Astrocyte of the spinal cord (primary cell): ENCODE measurements at regions not wholly inside any gene's neighbourhood (a gene's known extent, or its start where the extent isn't known, plus 50 kb on each side); places are given as distances from the start of the nearest gene placed in this dataset.
A peak's percentile ranks its signal among the peaks of the same experiment; 100 is the strongest.

Experiments used
- DNase-seq: peaks from one replicate; pipeline ENCODE4 v3.0.0; 2011; ENCODE audit warnings: low read depth, low spot score
- H3K4me3 ChIP-seq: 2 replicates; pipeline ENCODE4 v1.5.1; 2011; ENCODE audit warnings: low read depth, mild to moderate bottlenecking, low read length, moderate library complexity
- in situ Hi-C: cut with HindIII; loops from 2 replicates; pipeline ENCODE4 v1.10.0; 2017; ENCODE audit warnings: low sequenced_read_pairs
- TF ChIP-seq, protein P1 (sequence below): IDR thresholded peaks from 2 replicates; pipeline ENCODE4 v1.5.1; 2012; ENCODE audit warnings: low read depth, mild to moderate bottlenecking, low read length, inconsistent platforms

GRCh38 chr2:35410431-35411061, 945.0 kb upstream of the CRIM1 start:
- DNase-seq: peak; percentile 50
- H3K4me3 ChIP-seq: no peak overlapping the region
- in situ Hi-C loops: no loop called here
- TF ChIP-seq, protein P1, sequence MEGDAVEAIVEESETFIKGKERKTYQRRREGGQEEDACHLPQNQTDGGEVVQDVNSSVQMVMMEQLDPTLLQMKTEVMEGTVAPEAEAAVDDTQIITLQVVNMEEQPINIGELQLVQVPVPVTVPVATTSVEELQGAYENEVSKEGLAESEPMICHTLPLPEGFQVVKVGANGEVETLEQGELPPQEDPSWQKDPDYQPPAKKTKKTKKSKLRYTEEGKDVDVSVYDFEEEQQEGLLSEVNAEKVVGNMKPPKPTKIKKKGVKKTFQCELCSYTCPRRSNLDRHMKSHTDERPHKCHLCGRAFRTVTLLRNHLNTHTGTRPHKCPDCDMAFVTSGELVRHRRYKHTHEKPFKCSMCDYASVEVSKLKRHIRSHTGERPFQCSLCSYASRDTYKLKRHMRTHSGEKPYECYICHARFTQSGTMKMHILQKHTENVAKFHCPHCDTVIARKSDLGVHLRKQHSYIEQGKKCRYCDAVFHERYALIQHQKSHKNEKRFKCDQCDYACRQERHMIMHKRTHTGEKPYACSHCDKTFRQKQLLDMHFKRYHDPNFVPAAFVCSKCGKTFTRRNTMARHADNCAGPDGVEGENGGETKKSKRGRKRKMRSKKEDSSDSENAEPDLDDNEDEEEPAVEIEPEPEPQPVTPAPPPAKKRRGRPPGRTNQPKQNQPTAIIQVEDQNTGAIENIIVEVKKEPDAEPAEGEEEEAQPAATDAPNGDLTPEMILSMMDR: peak; percentile 93

- in situ Hi-C loops: no loop called here
- DNase-seq: no peak
- no peak overlapping the region for H3K4me3 ChIP-seq
- TF ChIP-seq, protein P1: no peak
Measured at GRCh38 chr2:35409762-35410161, 945.8 kb upstream of the CRIM1 start.

DNA sequence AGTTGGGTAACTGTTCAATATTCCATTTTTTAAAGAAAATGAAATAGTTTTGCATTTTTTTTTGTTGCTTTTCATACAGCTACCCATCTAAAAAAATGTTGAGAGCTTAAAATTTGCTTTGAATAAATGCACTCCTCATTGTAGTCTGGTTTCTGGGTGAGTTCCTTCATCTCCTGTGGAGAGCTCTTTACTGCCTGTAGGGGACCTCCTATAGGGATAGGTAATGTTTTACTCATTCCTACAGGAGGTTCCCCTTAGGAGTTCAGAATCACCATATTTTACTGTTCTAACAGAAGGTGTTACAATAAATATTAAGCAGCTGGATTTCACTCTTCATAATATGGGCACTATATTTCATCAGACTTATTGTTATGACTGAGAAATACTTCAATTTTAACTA, 947.3 kb upstream of the CRIM1 start:
- no peak overlapping the region for H3K4me3 ChIP-seq
- DNase-seq: no peak
- in situ Hi-C loops: no loop called here
- TF ChIP-seq, protein P1: no peak

- DNase-seq: no peak
- in situ Hi-C loops: no loop called here
- TF ChIP-seq, protein P1: no peak
- H3K4me3 ChIP-seq: no peak overlapping the region
Measured at GRCh38 chr2:35391736-35392442, 963.7 kb upstream of the CRIM1 start.

DNA sequence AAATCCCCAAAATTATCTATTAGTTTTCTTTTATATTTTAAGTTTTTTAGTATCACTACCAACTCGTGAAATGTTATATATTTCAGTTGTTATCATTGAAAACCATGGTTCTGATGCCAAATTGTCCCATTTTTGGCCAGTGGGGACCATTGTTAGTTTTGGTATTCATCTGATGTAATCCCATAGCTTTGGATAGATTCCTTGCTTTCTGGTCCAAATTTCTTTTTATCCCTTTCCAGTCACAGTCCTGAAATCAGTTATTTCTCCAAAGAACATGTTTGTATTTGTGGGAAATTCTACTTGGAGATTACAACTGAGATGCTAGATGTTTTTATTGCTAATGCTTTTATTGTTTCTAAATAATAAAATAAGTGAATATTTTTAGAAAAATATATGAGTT, 976.8 kb upstream of the CRIM1 start:
- no peak overlapping the region for H3K4me3 ChIP-seq
- TF ChIP-seq, protein P1: no peak
- DNase-seq: no peak
- in situ Hi-C loops: no loop called here

DNA sequence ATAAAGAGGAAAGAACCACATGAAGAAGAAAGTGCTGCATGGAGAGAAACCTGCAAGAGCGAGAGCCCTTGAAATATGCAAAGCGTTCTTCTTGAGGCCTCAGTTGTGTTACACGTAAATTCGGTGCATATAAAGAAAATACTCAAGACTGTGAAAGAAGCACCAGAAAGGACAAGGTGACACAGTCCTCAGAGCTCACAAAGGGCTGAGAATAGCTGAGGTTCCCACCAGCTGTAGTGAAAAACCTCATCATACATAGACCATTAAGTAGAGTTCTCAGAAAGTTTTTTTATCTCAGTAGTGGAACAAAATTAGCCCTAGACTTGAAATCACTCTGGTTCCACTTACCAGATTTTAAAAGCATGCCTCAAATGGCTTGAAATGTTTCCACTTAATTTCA, 980.7 kb upstream of the CRIM1 start:
- in situ Hi-C loops: no loop called here
- no peak for DNase-seq
- TF ChIP-seq, protein P1: no peak
- no peak overlapping the region for H3K4me3 ChIP-seq
